Keratinocyte (primary cell): ENCODE measurements at regions not wholly inside any gene's neighbourhood (a gene's known extent, or its start where the extent isn't known, plus 50 kb on each side); places are given as distances from the start of the nearest gene placed in this dataset.

ENCODE experiments used
- CTCF ChIP-seq, 3 experiments: IDR thresholded peaks in 1 of 3; conservative IDR thresholded peaks in 1 of 3; optimal IDR thresholded peaks in 1 of 3; 2 replicates in 2 of 3; 3 replicates in 1 of 3; pipeline versions ENCODE3 to v1.5.1; 2011; ENCODE audit warnings: low read length in 3 of 3, mild to moderate bottlenecking in 3 of 3, moderate library complexity in 2 of 3, control low read depth in 1 of 3, inconsistent platforms in 1 of 3; ENCODE audit not compliant: insufficient read depth in 2 of 3; ENCODE audit errors: extremely low read depth in 1 of 3
- EZH2 ChIP-seq: IDR thresholded peaks from one replicate; pipeline ENCODE4 v1.6.1; 2012; ENCODE audit warnings: inconsistent platforms, mild to moderate bottlenecking, low read length, moderate library complexity

- no peak for TF ChIP-seq CTCF (optimal IDR thresholded peaks at IDR 0.05 in 1 of 3, IDR thresholded peaks at IDR 0.05 in 1 of 3, conservative IDR thresholded peaks at IDR 0.05 in 1 of 3; ENCODE audit: extremely low read depth in 1 of 3, insufficient read depth in 2 of 3, low read length in 3 of 3)
- no peak for TF ChIP-seq EZH2
Measured at GRCh38 chr7:136555933-136556332, 312.5 kb upstream of the CHRM2 start.
